Smooth muscle cell (in vitro differentiated cells): ENCODE measurements at regions not wholly inside any gene's neighbourhood (a gene's known extent, or its start where the extent isn't known, plus 50 kb on each side); places are given as distances from the start of the nearest gene placed in this dataset.

ENCODE experiments used
- DNase-seq: peaks from one replicate; lab custom pipeline; 2025; ENCODE audit not compliant: unreplicated experiment; lab: John Stamatoyannopoulos, UW
- H2AFZ ChIP-seq: fragments of 200-600 bp; sonication (generic); 2 replicates; pipeline ENCODE4 v1.6.0; 2016; ENCODE audit warnings: antibody characterized with exemption, low read depth, mild to moderate bottlenecking
- H3F3A ChIP-seq: fragments of 200-600 bp; sonication (generic); 2 replicates; pipeline ENCODE4 v1.6.0; 2017; ENCODE audit warnings: antibody characterized with exemption, low read depth
- H3K27ac ChIP-seq: fragments of 200-600 bp; sonication (generic); 2 replicates; pipeline ENCODE4 v1.5.1; 2016; ENCODE audit warnings: low read depth, mild to moderate bottlenecking
- H3K27me3 ChIP-seq: fragments of 200-600 bp; sonication (generic); 2 replicates; pipeline ENCODE4 v1.6.1; 2016; ENCODE audit warnings: low read depth, mild to moderate bottlenecking
- H3K36me3 ChIP-seq: fragments of 200-600 bp; sonication (generic); 2 replicates; pipeline ENCODE4 v1.5.1; 2016; ENCODE audit warnings: low read depth
- H3K4me1 ChIP-seq: fragments of 200-600 bp; sonication (generic); 2 replicates; pipeline ENCODE4 v1.5.1; 2016; ENCODE audit warnings: low read depth
- H3K4me2 ChIP-seq: fragments of 200-600 bp; sonication (generic); 2 replicates; pipeline ENCODE4 v1.6.0; 2016; ENCODE audit warnings: mild to moderate bottlenecking
- H3K4me3 ChIP-seq: fragments of 200-600 bp; sonication (generic); 2 replicates; pipeline ENCODE4 v1.5.1; 2016; ENCODE audit warnings: mild to moderate bottlenecking
- H3K79me2 ChIP-seq: fragments of 200-600 bp; sonication (generic); 2 replicates; pipeline ENCODE4 v1.6.0; 2016; ENCODE audit warnings: low read depth, mild to moderate bottlenecking
- H3K9ac ChIP-seq: fragments of 200-600 bp; sonication (generic); 2 replicates; pipeline ENCODE4 v1.6.0; 2016; ENCODE audit warnings: low read depth
- H3K9me3 ChIP-seq: fragments of 200-600 bp; sonication (generic); replicated peaks from 2 replicates; pipeline ENCODE4 v1.5.1; 2016; ENCODE audit warnings: low read depth
- H4K20me1 ChIP-seq: fragments of 200-600 bp; sonication (generic); 2 replicates; pipeline ENCODE4 v1.6.0; 2016; ENCODE audit warnings: low read depth
- WGBS: methylation state at CpG from one replicate; pipeline ENCODE4 v1.1.7; 2016; ENCODE audit warnings: low lambda C conversion rate; 5-methylcytosine and 5-hydroxymethylcytosine counted together
- TF ChIP-seq, protein P1 (sequence below): fragments of 200-600 bp; sonication (generic); IDR thresholded peaks from 2 replicates; pipeline ENCODE4 v1.5.1; 2017; ENCODE audit warnings: borderline replicate concordance, mild to moderate bottlenecking, antibody characterized with exemption; ENCODE audit not compliant: insufficient read depth, poor library complexity, severe bottlenecking

DNA sequence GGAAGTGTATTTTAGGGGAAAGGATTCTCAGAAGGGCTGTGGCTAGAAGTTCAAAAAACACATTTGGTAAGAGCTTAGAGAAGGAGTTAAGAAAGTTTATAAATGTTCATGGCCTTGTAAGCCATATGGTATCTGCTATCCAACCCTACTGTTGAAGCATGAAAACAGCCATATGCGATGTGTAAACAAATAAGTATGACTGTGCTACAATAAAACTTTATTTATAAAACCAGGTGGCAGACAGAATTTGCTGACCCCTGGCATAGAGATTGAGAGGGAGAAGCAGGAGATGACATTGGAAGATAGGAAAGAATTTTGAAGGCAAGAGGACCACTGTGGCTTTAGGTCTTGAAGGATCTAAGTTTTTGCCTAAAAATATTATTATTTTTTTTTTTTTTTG is 583.5 kb downstream of the DOK5 start:
- 92% methylated on average over 1 of the region's 1 CpG for WGBS
- Histone ChIP-seq H3K27me3 (no peaks in the 10 kb centered on the region), H3K9me3 (no peaks in the 10 kb centered on the region), H3F3A (no peaks in the 10 kb centered on the region), H3K9ac (no peak overlapping the region), H3K4me1 (no peaks in the 10 kb centered on the region), H2AFZ (no peak overlapping the region), H3K4me2 (no peak overlapping the region), H3K79me2 (no peaks in the 10 kb centered on the region), H3K27ac (no peak overlapping the region), H3K36me3 (no peaks in the 10 kb centered on the region), H3K4me3 (no peak overlapping the region), H4K20me1 (no peaks in the 10 kb centered on the region)
- no peak for DNase-seq
- TF ChIP-seq, protein P1, sequence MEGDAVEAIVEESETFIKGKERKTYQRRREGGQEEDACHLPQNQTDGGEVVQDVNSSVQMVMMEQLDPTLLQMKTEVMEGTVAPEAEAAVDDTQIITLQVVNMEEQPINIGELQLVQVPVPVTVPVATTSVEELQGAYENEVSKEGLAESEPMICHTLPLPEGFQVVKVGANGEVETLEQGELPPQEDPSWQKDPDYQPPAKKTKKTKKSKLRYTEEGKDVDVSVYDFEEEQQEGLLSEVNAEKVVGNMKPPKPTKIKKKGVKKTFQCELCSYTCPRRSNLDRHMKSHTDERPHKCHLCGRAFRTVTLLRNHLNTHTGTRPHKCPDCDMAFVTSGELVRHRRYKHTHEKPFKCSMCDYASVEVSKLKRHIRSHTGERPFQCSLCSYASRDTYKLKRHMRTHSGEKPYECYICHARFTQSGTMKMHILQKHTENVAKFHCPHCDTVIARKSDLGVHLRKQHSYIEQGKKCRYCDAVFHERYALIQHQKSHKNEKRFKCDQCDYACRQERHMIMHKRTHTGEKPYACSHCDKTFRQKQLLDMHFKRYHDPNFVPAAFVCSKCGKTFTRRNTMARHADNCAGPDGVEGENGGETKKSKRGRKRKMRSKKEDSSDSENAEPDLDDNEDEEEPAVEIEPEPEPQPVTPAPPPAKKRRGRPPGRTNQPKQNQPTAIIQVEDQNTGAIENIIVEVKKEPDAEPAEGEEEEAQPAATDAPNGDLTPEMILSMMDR, result no peak

GRCh38 chr20:55057779-55058415 is 582.5 kb downstream of the DOK5 start:
- Histone ChIP-seq H3K79me2 (no peaks in the 10 kb centered on the region), H2AFZ (no peak overlapping the region), H3K4me1 (no peaks in the 10 kb centered on the region), H3K4me3 (no peak overlapping the region), H4K20me1 (no peaks in the 10 kb centered on the region), H3F3A (no peaks in the 10 kb centered on the region), H3K4me2 (no peak overlapping the region), H3K27ac (no peak overlapping the region), H3K9ac (no peak overlapping the region), H3K36me3 (no peaks in the 10 kb centered on the region), H3K9me3 (no peaks in the 10 kb centered on the region), H3K27me3 (no peaks in the 10 kb centered on the region)
- 26% methylated on average over 2 of the region's 2 CpGs for WGBS
- TF ChIP-seq, protein P1, result peak; percentile 33
- no peak for DNase-seq

DNA sequence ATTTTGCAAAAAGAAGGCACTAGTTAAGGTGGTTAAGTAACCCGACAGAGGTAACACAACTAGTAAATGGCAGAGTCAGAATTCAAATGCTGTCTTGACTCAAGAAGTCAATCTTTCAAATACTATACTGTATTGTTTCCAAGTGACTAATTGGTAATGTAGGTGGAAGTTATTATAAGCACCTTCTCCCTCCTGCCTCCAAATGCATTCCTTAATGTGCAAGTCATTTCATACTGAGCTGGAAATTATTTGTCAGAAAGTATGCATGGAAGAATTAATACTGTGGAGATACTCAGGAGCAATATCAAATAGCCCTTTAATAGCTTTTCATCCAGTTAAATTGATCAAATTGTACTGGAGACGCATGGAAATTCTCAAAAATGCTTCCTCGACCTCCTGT is 579.1 kb downstream of the DOK5 start:
- Histone ChIP-seq H3K36me3 (no peaks in the 10 kb centered on the region), H3K4me2 (no peak overlapping the region), H3K79me2 (no peaks in the 10 kb centered on the region), H3F3A (no peaks in the 10 kb centered on the region), H3K9ac (no peak overlapping the region), H3K27me3 (no peaks in the 10 kb centered on the region), H3K4me1 (no peaks in the 10 kb centered on the region), H3K4me3 (no peak overlapping the region), H3K9me3 (no peaks in the 10 kb centered on the region), H2AFZ (no peak overlapping the region), H4K20me1 (no peaks in the 10 kb centered on the region), H3K27ac (no peak overlapping the region)
- DNase-seq, result no peak
- whole genome bisulfite sequencing, result 85% methylated on average over 3 of the region's 3 CpGs
- TF ChIP-seq, protein P1, result no peak

DNA sequence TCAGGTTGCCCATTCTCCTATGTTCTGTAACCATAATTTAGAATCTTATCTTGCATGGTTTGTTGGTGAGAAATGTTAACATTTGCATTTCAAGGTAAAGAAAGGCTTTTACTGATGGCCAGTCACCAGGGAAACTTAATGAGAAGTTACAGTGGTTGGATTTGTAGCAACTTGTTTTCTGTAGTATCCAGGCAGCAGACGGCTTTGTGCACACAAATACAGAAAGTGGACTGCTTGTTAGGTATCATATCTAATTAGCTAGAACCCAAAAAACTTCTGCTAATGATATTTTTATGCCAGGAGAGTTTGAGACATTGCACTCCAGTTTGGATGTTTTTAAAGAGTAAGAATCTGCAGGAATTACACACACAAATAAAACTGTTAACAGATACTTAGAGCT is 578.0 kb downstream of the DOK5 start:
- H3K27me3 ChIP-seq, result no peaks in the 10 kb centered on the region
- no peaks in the 10 kb centered on the region for H3K36me3 ChIP-seq
- no peaks in the 10 kb centered on the region for H3K79me2 ChIP-seq
- H3K4me2 ChIP-seq, result no peak overlapping the region
- no peak overlapping the region for H3K4me3 ChIP-seq
- TF ChIP-seq, protein P1, result no peak
- no peak overlapping the region for H3K9ac ChIP-seq
- no peaks in the 10 kb centered on the region for H4K20me1 ChIP-seq
- no peak overlapping the region for H2AFZ ChIP-seq
- DNase-seq, result no peak
- no peaks in the 10 kb centered on the region for H3K4me1 ChIP-seq
- H3K27ac ChIP-seq, result no peak overlapping the region
- no peaks in the 10 kb centered on the region for H3K9me3 ChIP-seq
- 83% methylated on average over 1 of the region's 1 CpG for WGBS
- H3F3A ChIP-seq, result no peaks in the 10 kb centered on the region
